HG03342 (cell line): ENCODE measurements at regions not wholly inside any gene's neighbourhood (a gene's known extent, or its start where the extent isn't known, plus 50 kb on each side); places are given as distances from the start of the nearest gene placed in this dataset.
"Not testable (repeated sequence)": the region's sequence is repeated elsewhere in the genome, so short reads cannot be mapped to it uniquely, and the experiment has no call there.

Experiments
- ATAC-seq: cut with Tn5 transposase; IDR thresholded peaks from one replicate; pipeline ENCODE4 v1.9.1; 2021; ENCODE audit warnings: mild to moderate bottlenecking, moderate library complexity; ENCODE audit not compliant: unreplicated experiment

DNA sequence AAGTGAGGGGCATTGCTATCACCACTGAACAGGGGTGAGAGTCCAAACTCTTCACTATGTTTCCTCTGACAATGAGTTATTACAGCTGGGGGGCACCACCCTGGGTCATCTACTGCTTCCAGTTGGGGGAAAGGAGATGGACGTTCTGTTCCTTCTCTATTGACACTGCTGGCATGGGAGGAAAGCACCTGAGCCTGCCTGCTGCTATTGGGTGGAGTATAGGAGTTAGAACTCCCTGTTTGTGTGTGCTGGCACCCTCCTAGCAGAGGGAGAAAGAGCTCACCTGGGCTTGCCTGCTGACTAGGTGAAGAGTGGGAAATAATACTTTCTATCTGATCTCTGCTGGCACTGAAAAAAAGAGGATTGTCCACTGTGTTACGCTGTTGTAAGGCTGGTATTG, 163.8 kb downstream of the MSN start:
- ATAC-seq, result no peak

DNA sequence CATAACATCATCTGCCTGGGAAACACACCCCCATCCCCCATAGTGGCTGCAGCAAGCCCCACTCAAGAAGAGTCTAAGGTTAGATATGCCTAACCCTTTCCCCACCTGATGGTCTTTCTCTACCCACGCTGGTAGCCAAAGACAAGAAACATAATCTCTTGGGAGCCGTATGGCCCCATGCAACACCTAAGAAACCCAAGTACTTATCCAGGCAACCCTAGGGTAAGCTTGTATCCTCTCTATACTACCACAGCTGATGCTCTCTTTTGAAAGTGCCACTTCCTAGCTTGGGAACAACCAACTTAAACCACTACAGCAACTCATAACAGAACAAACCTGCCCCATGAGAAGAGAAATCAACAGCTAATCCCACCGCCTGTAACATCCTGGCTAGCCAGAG, 161.1 kb downstream of the MSN start:
- ATAC-seq, result no peak

DNA sequence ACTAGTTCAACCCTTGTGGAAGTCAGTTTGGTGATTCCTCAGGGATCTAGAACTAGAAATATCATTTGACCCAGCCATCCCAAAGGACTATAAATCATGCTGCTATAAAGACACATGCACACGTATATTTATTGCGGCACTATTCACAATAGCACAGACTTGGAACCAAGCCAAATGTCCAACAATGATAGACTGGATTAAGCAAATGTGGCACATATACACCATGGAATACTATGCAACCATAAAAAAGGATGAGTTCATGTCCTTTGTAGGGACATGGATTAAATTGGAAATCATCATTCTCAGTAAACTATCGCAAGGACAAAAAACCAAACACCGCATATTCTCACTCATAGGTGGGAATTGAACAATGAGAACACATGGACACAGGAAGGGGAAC, 157.8 kb downstream of the MSN start:
- not testable (repeated sequence) for ATAC-seq

DNA sequence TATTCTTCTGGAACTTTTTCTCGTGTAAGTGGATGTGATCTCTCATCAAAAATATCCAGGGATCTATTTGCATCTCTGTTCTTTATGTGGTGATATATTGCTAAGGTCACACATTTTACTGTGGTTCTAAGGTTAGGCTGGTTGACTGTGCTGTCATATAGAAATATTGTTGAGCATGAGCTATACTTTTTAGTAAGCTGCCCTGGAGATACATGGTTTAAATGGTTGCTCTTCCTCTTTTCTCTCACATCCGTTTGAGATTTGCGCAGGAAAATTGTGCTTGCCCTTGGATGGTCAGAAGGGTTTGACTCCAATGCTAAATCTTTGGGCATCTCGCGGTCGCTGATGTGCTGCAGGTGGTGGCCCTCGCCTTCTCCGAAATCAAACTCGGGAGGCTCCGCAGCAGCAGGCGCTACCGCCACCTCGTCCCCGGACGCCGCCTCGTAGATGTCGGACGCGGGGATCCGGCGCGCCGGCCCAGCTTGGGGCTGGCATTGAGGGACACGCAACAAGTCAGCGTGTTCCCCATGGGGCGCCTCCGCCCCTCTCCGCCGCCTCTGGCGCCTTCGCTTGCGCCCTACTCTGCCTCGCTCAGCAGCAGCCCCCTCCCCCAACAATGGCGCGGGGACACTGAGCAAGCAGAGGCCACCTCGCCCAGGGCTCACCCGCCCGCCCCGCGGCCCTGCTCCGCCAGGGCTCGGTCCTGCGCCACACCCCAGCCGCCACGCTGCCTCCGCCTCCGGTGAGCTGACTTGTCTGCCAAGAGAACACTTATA, 154.5 kb downstream of the MSN start:
- peak; percentile 63 for ATAC-seq

DNA sequence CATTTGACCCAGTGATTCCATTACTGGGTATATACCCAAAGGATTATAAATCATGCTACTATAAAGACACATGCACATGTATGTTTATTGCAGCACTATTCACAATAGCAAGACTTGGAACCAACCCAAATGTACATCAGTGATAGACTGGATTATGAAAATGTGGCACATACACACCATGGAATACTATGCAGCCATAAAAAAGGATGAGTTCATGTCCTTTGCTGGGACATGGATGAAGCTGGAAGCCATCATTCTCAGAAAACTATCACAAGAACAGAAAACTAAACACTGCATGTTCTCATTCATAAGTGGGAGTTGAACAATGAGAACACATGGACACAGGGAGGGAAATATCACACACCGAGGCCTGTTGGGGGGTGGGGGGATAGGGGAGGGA, 152.5 kb downstream of the MSN start:
- ATAC-seq, result not testable (repeated sequence)

DNA sequence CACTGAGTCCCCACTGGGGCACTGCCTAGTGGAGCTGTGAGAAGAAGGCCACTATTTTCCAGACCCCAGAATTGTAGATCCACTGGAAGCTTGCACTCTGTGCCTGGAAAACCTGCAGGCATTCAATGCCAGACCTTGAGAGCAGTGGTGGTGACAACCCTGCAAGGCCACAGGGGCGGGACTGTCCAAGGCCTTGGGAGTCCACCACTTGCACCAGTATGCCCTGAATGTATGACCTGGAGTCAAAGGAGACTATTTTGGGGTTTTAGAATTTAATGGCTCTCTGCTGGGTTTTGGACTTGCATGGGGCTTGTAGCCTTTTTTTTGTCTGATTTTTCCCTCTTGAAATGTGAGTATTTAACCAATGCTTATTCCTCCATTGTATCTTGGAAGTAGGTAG, 145.8 kb downstream of the MSN start:
- ATAC-seq, result no peak

DNA sequence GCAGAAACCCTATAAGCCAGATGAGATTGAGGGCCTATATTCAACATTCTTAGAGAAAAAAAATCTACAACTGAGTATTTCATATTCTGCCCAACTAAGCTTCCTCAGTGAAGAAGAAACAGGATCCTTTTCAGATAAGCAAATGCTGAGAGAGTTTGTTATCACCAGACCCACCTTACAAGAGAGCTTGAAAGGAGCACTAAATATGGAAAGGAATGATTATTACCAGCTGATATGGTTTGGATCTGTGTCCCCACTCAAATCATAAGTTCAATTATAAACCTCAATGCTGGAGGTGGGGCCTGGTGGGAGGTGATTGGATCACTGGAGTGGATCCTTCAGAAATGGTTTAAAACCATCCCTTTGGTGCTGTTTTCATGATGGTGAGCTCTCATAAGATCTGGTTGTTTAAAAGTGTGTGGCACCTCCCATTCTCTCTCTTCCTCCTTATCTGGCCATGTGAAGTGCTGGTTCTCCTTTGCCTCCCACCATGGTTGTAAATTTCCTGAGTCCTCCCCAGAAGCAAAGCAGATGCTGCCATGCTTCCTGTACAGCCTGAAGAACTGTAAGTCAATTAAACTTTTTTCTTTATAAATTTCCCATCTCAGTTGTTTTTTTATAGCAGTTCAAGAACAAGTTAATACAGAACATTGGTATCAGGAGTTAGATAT, 144.2 kb downstream of the MSN start:
- ATAC-seq, result no peak
